ENCODE measurements at regions not wholly inside any gene's neighbourhood (a gene's known extent, or its start where the extent isn't known, plus 50 kb on each side); places are given as distances from the start of the nearest gene placed in this dataset.
"Not testable (repeated sequence)": the region's sequence is repeated elsewhere in the genome, so short reads cannot be mapped to it uniquely, and the experiment has no call there.

DNA sequence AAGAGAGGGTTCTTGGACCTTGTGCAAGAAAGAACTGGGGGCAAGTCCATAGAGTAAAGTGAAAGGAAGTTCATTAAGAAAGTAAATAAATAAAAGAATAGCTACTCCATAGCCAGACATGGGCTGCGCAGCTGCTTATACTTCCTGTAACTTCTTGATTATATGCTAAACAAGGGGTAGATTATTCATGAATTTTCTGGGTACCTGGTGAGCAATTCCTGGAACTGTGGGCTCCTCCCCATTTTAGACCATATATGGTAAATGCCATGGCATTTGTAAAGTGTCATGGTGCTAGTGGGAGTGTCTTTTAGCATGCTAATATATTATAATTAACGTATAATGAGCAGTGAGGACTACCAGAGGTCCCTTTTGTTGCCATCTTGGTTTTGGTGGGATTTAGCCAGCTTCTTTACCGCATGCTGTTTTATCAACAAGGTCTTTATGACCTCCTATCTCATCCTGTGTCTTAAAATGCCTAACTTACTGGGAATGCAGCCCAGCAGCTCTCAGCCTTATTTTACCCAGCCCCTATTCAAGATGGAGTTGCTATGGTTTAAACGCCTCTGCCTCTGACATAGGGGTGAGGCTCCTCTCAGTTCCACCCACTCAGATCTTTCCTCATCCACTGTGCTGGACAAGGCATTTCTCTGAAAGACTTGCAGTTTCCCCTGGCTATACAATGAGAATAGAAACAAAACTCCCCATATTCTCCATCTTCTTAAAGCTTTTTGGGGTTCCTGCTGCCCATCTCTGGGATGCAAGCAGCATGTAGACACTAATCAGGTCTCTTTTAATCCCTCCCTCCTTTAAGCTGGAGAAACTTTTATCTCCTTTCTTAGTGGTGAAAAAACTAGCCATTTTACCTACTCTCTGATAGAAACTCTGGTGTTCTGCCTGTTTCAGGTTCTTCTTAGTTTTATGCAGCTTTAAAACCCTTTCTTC, 91.2 kb downstream of the ARRDC3 start:
- WGBS, 5 donors: 82 to 90% (median 88%) methylated on average over 4 of the region's 4 CpGs
- H3K27ac ChIP-seq: no peak overlapping the region
- intact Hi-C loops (cut with DNase I; ENCODE audit: low total_unique reads): no loop called here
- H3K4me3 ChIP-seq: no peak overlapping the region
- no peaks in the 10 kb centered on the region for H3K36me3 ChIP-seq
- no peak for TF ChIP-seq POLR2AphosphoS5 (IDR thresholded peaks at IDR 0.05)
- no peak for TF ChIP-seq CTCF (IDR thresholded peaks at IDR 0.05 in 8 of 11, conservative IDR thresholded peaks at IDR 0.05 in 3 of 11)
- no peak for TF ChIP-seq POLR2A (IDR thresholded peaks at IDR 0.05)
- H3K9me3 ChIP-seq: no peaks in the 10 kb centered on the region
- no peaks in the 10 kb centered on the region for H3K27me3 ChIP-seq (replicated peaks in 1 of 7)
- no peak for DNase-seq
- peaks cover 0 to 7% (median 0%) of the 10 kb centered on the region in 6 donors for H3K4me1 ChIP-seq

DNA sequence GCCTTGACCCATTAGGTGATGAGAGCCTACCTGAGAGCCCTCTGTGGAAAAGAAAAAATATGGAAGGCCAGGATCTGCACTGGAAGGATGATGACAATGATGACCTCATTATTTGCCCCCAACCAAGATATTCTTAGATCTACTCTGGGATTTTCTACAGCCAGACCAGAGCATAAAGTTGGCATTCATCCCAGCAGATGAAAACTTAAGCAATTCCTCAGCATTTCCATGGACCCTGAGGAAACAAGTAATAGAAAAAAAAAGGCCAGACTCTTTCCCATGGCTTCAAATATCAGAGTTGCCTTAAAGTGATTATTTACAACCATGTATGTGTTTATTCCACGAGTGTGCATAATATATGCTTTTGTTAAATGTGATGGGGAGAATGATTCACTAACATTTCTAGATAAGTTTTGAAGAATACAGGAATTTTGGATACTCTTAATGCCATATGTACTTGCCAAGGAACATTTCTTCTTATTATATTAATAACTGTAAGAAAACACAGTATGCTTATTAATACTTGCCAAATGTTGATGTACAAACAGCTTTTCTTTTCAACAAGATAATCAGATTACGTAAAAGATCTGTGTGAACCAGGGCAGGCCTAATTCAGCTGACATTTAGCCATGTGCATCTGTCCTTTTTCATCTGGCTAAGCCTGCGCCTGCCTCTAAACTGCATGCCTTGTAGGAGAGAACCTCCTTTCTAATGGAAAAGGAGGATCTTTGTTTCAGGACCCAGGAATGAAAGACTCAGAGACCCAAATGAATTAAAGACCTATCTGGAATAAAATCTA, 94.8 kb downstream of the ARRDC3 start:
- H3K27ac ChIP-seq: no peak overlapping the region
- no peaks in the 10 kb centered on the region for H3K36me3 ChIP-seq
- peaks cover 0 to 10% (median 0%) of the 10 kb centered on the region in 8 donors for H3K9me3 ChIP-seq
- peaks cover 0 to 7% (median 0%) of the 10 kb centered on the region in 6 donors for H3K4me1 ChIP-seq
- H3K4me3 ChIP-seq: no peak overlapping the region
- H3K27me3 ChIP-seq (replicated peaks in 1 of 7): no peaks in the 10 kb centered on the region
- TF ChIP-seq CTCF (IDR thresholded peaks at IDR 0.05 in 8 of 11, conservative IDR thresholded peaks at IDR 0.05 in 3 of 11) (no peak), POLR2AphosphoS5 (IDR thresholded peaks at IDR 0.05) (no peak), POLR2A (IDR thresholded peaks at IDR 0.05) (no peak)
- intact Hi-C loops (cut with DNase I; ENCODE audit: low total_unique reads): no loop called here
- no peak for DNase-seq
- 72 to 93% (median 90%) methylated on average over 3 of the region's 3 CpGs for WGBS, 5 donors

- intact Hi-C loops (cut with DNase I; ENCODE audit: low total_unique reads); DNase-seq; H3K36me3 ChIP-seq; H3K27ac ChIP-seq; H3K27me3 ChIP-seq (replicated peaks in 1 of 7); H3K4me3 ChIP-seq: not testable (repeated sequence)
- Histone ChIP-seq H3K9me3 (peaks cover 0 to 10% (median 0%) of the 10 kb centered on the region in 8 donors), H3K4me1 (peaks cover 0 to 21% (median 9%) of the 10 kb centered on the region in 6 donors)
- WGBS, 5 donors: 85 to 92% (median 89%) methylated on average over 4 of the region's 4 CpGs
These were observed 98.1 kb downstream of the ARRDC3 start for GRCh38 chr5:91285062-91285461.

DNA sequence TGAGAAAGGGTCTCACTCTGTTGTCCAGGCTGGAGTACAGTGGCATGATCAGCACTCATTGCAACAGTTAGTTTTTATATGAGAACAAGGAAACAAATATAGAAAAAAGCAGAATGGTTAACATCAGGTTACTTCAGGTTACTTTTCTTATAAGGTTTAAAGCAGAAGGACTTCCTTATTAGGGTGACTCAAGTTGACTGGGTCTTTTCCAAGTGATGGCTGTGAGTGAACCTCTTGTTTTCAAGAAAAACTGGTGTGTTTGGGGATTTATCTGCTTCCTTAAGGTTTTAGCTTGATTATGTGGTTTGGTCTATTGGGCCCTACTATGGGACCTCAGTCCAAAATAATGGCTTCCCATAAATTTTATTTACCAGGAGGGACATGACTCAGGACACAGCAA, 99.2 kb downstream of the ARRDC3 start:
- intact Hi-C loops (cut with DNase I; ENCODE audit: low total_unique reads): no loop called here
- no peak for DNase-seq
- no peak overlapping the region for H3K4me3 ChIP-seq
- TF ChIP-seq POLR2AphosphoS5 (IDR thresholded peaks at IDR 0.05) (no peak), CTCF (IDR thresholded peaks at IDR 0.05 in 8 of 11, conservative IDR thresholded peaks at IDR 0.05 in 3 of 11) (no peak), POLR2A (IDR thresholded peaks at IDR 0.05) (no peak)
- no peaks in the 10 kb centered on the region for H3K27me3 ChIP-seq (replicated peaks in 1 of 7)
- H3K27ac ChIP-seq: no peak overlapping the region
- H3K36me3 ChIP-seq: no peaks in the 10 kb centered on the region
- H3K9me3 ChIP-seq: peaks cover 0 to 10% (median 0%) of the 10 kb centered on the region in 8 donors
- H3K4me1 ChIP-seq: peaks cover 0 to 24% (median 9%) of the 10 kb centered on the region in 6 donors

Data from spleen (tissue), 11 donors.